ENCODE measurements at regions not wholly inside any gene's neighbourhood (a gene's known extent, or its start where the extent isn't known, plus 50 kb on each side); places are given as distances from the start of the nearest gene placed in this dataset.

GRCh38 chr10:124240839-124241291, 147.5 kb upstream of the CHST15 start:
- Histone ChIP-seq H4K20me1 (ENCODE audit: control insufficient read depth, extremely low read depth, insufficient read depth, low read length) (no peaks in the 10 kb centered on the region), H3K4me3 (ENCODE audit: control insufficient read depth in 2 of 3, extremely low read depth in 1 of 3, insufficient read depth in 2 of 3, low read depth in 1 of 3, low read length in 3 of 3) (no peak overlapping the region), H3K4me1 (ENCODE audit: control insufficient read depth, extremely low read depth, insufficient read depth, low read length) (peaks cover 8% of the 10 kb centered on the region), H3K27me3 (ENCODE audit: control insufficient read depth, extremely low read depth, insufficient read depth, low read length) (peaks cover 7% of the 10 kb centered on the region), H3K9me1 (ENCODE audit: control insufficient read depth, extremely low read depth, insufficient read depth, low read length) (no peaks in the 10 kb centered on the region), H3K9me3 (ENCODE audit: control insufficient read depth, low read depth, low read length) (no peaks in the 10 kb centered on the region), H3K36me3 (ENCODE audit: control insufficient read depth in 2 of 2, extremely low read depth in 1 of 2, insufficient read depth in 2 of 2, low read length in 2 of 2) (no peaks in the 10 kb centered on the region), H3K27ac (ENCODE audit: control insufficient read depth, insufficient read depth, low read length) (no peak overlapping the region), H3K9ac (ENCODE audit: control insufficient read depth, extremely low read depth, insufficient read depth, low read length) (no peak overlapping the region), H2AFZ (ENCODE audit: control insufficient read depth, low read length) (no peak overlapping the region), H3K79me2 (ENCODE audit: control insufficient read depth, insufficient read depth, low read length) (no peaks in the 10 kb centered on the region), H3K4me2 (ENCODE audit: control insufficient read depth, extremely low read depth, insufficient read depth, low read depth, low read length) (no peak overlapping the region)
- FAIRE-seq: no peak
- no peak for DNase-seq (ENCODE audit: low read depth, low spot score)
- dilution Hi-C loops (cut with MboI; ENCODE audit: extremely low pct_ligation_motif_present, low sequenced_read_pairs): no loop called here
- TF ChIP-seq CTCF (optimal IDR thresholded peaks at IDR 0.05 in 1 of 3, IDR thresholded peaks at IDR 0.05 in 1 of 3, conservative IDR thresholded peaks at IDR 0.05 in 1 of 3; ENCODE audit: extremely low read depth in 1 of 3, insufficient read depth in 2 of 3, low read length in 3 of 3): no peak
- TF ChIP-seq EZH2 (IDR thresholded peaks at IDR 0.05; ENCODE audit: low read length): no peak

GRCh38 chr10:124239696-124240095, 146.3 kb upstream of the CHST15 start:
- H3K79me2 ChIP-seq (ENCODE audit: control insufficient read depth, insufficient read depth, low read length): no peaks in the 10 kb centered on the region
- H3K9ac ChIP-seq (ENCODE audit: control insufficient read depth, extremely low read depth, insufficient read depth, low read length): no peak overlapping the region
- no peaks in the 10 kb centered on the region for H3K36me3 ChIP-seq (ENCODE audit: control insufficient read depth in 2 of 2, extremely low read depth in 1 of 2, insufficient read depth in 2 of 2, low read length in 2 of 2)
- TF ChIP-seq EZH2 (IDR thresholded peaks at IDR 0.05; ENCODE audit: low read length) (no peak), CTCF (optimal IDR thresholded peaks at IDR 0.05 in 1 of 3, IDR thresholded peaks at IDR 0.05 in 1 of 3, conservative IDR thresholded peaks at IDR 0.05 in 1 of 3; ENCODE audit: extremely low read depth in 1 of 3, insufficient read depth in 2 of 3, low read length in 3 of 3) (no peak)
- no peaks in the 10 kb centered on the region for H3K9me1 ChIP-seq (ENCODE audit: control insufficient read depth, extremely low read depth, insufficient read depth, low read length)
- no peak overlapping the region for H2AFZ ChIP-seq (ENCODE audit: control insufficient read depth, low read length)
- dilution Hi-C loops (cut with MboI; ENCODE audit: extremely low pct_ligation_motif_present, low sequenced_read_pairs): no loop called here
- H3K4me1 ChIP-seq (ENCODE audit: control insufficient read depth, extremely low read depth, insufficient read depth, low read length): peaks cover 8% of the 10 kb centered on the region
- H3K9me3 ChIP-seq (ENCODE audit: control insufficient read depth, low read depth, low read length): no peaks in the 10 kb centered on the region
- H4K20me1 ChIP-seq (ENCODE audit: control insufficient read depth, extremely low read depth, insufficient read depth, low read length): no peaks in the 10 kb centered on the region
- H3K4me3 ChIP-seq (ENCODE audit: control insufficient read depth in 2 of 3, extremely low read depth in 1 of 3, insufficient read depth in 2 of 3, low read depth in 1 of 3, low read length in 3 of 3): no peak overlapping the region
- no peak for DNase-seq (ENCODE audit: low read depth, low spot score)
- H3K4me2 ChIP-seq (ENCODE audit: control insufficient read depth, extremely low read depth, insufficient read depth, low read depth, low read length): no peak overlapping the region
- peaks cover 4% of the 10 kb centered on the region for H3K27me3 ChIP-seq (ENCODE audit: control insufficient read depth, extremely low read depth, insufficient read depth, low read length)
- no peak overlapping the region for H3K27ac ChIP-seq (ENCODE audit: control insufficient read depth, insufficient read depth, low read length)
- no peak for FAIRE-seq
